GM20000 (cell line): ENCODE measurements at regions not wholly inside any gene's neighbourhood (a gene's known extent, or its start where the extent isn't known, plus 50 kb on each side); places are given as distances from the start of the nearest gene placed in this dataset.
"Not testable (repeated sequence)": the region's sequence is repeated elsewhere in the genome, so short reads cannot be mapped to it uniquely, and the experiment has no call there.

Experiments used
- DNase-seq: peaks from one replicate; pipeline ENCODE4 v3.0.0; 2012; ENCODE audit warnings: low spot score
- TF ChIP-seq, protein P1 (sequence below): IDR thresholded peaks from 2 replicates; pipeline ENCODE4 v1.5.1; 2012; ENCODE audit warnings: mild to moderate bottlenecking, control low read depth; ENCODE audit errors: extremely low read depth, missing control alignments

- no peak for DNase-seq
- TF ChIP-seq, protein P1, sequence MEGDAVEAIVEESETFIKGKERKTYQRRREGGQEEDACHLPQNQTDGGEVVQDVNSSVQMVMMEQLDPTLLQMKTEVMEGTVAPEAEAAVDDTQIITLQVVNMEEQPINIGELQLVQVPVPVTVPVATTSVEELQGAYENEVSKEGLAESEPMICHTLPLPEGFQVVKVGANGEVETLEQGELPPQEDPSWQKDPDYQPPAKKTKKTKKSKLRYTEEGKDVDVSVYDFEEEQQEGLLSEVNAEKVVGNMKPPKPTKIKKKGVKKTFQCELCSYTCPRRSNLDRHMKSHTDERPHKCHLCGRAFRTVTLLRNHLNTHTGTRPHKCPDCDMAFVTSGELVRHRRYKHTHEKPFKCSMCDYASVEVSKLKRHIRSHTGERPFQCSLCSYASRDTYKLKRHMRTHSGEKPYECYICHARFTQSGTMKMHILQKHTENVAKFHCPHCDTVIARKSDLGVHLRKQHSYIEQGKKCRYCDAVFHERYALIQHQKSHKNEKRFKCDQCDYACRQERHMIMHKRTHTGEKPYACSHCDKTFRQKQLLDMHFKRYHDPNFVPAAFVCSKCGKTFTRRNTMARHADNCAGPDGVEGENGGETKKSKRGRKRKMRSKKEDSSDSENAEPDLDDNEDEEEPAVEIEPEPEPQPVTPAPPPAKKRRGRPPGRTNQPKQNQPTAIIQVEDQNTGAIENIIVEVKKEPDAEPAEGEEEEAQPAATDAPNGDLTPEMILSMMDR, result no peak
Observed at GRCh38 chr7:65268782-65269149, 104.9 kb upstream of the ZNF92 start.

DNA sequence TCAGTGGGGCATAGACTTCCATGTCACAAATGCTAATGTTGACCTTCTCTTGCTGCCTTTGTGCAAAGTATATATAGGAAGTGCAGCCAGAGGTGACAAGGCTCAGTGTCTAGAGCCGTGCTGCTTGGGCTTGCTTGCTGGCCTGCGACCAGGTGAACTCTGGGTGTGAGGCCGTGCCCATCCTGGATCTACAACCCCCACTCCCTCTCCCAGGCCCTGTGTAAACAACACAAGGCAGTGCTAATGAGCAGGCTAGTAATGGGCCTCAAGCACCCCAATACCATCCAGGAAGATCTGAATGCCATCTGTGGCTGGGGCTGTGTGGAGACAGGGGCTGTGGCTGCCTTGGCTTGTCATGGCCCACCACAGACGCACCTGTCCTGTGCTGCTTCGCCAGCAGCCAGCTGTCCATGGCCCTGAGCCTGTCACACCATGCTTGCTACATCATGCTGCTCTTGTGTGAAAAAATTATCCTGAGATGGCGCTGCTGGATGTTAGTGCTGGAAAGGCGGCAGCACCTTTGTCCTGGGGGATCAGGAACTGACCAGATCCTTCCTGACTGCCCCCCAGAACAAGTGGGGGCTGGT lies 107.6 kb upstream of the ZNF92 start:
- no peak for DNase-seq
- TF ChIP-seq, protein P1, result no peak

- TF ChIP-seq, protein P1, result no peak
- no peak for DNase-seq
Observed at GRCh38 chr7:65264258-65264657, 109.4 kb upstream of the ZNF92 start.

DNA sequence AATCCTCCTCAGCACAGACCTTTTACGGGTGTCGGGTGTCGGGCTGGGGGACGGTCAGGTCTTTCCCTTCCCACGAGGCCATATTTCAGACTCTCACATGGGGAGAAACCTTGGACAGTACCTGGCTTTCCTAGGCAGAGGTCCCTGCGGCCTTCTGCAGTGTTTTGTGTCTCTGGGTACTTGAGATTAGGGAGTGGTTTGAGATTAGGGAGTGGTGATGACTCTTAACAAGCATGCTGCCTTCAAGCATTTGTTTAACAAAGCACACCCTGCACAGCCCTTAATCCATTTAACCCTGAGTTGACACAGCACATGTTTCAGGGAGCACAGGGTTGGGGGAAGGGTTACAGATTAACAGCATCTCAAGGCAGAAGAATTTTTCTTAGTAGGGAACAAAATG lies 113.0 kb upstream of the ZNF92 start:
- not testable (repeated sequence) for DNase-seq

DNA sequence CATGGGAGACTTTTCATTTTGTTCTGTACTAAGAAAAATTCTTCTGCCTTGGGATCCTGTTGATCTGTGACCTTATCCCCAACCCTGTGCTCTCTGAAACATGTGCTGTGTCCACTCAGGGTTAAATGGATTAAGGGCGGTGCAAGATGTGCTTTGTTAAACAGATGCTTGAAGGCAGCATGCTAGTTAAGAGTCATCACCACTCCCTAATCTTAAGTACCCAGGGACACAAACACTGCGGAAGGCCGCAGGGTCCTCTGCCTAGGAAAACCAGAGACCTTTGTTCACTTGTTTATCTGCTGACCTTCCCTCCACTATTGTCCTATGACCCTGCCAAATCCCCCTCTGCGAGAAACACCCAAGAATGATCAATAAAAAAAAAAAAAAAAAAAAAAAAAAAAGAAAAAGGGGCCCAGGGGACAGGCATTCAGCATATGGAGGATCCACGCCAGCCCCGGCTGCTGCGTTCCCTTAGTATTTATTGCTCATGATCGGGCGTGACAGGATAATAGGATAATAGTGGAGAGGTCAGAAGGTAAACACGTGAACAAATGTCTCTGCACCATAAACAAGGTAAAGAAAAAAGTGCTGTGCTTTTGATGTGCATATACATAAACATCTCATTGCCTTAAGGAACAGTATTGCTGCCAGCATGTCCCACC lies 113.7 kb upstream of the ZNF92 start:
- DNase-seq, result not testable (repeated sequence)

- TF ChIP-seq, protein P1, result no peak
- DNase-seq, result no peak
Observed at GRCh38 chr7:65254061-65254460, 119.6 kb upstream of the ZNF92 start.

DNA sequence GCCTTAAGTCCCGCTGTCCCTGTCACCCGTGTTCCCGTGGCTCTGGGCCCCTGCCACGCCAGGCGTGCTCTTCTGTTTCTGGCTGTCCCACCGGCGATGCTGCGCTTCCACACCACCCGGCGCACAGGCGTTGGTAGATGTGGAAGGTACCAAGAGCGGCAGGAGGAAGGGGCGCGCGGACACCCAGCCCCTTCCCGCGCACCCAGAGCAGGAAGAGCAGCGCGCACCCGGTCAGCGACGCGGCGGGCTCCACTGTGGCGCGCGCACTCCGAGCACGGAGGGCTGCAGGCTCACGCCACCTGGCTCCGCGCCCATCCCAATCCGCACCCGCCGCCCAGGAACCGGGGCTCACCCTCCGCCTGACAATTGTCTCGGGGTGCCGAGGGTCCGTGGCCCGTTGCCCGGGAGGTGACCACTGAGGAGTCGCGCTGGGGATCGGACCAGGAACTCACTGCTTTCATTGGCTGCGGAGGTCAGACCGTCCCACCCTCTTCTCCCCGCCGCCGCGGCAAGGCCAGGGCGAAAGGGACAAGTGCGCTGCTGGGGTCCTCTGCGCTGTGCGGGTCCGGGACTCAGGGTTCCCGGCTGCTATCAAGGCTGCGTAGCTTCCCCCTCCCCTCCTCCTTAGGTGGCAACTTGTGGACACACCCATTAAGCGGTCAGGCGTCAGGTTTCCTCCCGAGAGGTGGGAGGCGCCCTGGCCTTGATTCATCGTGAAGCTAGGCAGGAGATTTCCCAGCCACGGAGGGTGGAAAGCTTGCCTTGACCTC lies 121.6 kb upstream of the ZNF92 start:
- DNase-seq, result peak; percentile 77
- TF ChIP-seq, protein P1, result no peak

DNA sequence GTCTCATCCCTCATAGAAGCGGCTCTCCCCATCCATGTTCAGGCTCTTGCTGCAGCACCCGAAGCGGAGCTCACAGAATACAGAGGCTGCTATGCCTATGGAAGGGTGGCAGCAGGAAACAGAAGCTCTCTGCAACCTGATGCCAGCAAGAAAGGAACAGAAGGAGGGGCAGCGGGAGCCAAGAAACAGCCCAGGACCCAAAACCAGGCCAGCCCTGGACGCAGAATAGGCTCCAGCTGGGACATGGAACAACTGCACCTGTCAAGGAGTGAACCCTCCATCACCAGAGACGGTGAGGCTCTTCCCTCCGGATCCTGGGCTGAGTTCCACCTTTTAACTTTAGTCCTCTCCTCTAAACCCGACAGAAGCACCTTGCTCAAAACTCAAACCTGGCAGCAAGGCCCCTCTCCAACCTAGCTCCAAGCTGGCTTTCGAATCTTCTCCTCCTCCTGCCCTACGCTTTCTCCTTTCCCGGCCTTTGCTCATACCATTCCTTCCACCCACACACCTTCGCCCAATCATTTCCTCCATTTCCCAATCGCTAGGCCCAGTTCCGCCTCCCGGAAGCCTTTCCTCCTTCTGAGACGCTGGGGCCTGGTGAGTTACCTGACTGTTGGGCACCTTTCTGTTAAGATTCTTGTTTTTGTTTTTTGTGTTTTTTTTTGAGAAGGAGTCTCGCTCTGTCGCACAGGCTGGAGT lies 122.8 kb upstream of the ZNF92 start:
- no peak for DNase-seq
- TF ChIP-seq, protein P1, result no peak
